ENCODE measurements at regions not wholly inside any gene's neighbourhood (a gene's known extent, or its start where the extent isn't known, plus 50 kb on each side); places are given as distances from the start of the nearest gene placed in this dataset.

- DNase-seq (ENCODE audit: low read depth, low spot score) = no peak
These were observed 526.1 kb upstream of the GBE1 start for GRCh38 chr3:82287562-82287961.

- DNase-seq (ENCODE audit: low read depth, low spot score) = no peak
These were observed 519.8 kb upstream of the GBE1 start for GRCh38 chr3:82281205-82281604.

GRCh38 chr3:82276992-82277391 lies 515.5 kb upstream of the GBE1 start:
- no peak for DNase-seq (ENCODE audit: low read depth, low spot score)

GRCh38 chr3:82274897-82275296 lies 513.5 kb upstream of the GBE1 start:
- no peak for DNase-seq (ENCODE audit: low read depth, low spot score)

- no peak for DNase-seq (ENCODE audit: low read depth, low spot score)
These were observed 504.3 kb upstream of the GBE1 start for GRCh38 chr3:82265747-82266146.

GRCh38 chr3:82262193-82262592 lies 500.7 kb upstream of the GBE1 start:
- no peak for DNase-seq (ENCODE audit: low read depth, low spot score)

GRCh38 chr3:82261637-82262036 lies 500.2 kb upstream of the GBE1 start:
- DNase-seq (ENCODE audit: low read depth, low spot score) = no peak

GRCh38 chr3:82261013-82261412 lies 499.6 kb upstream of the GBE1 start:
- no peak for DNase-seq (ENCODE audit: low read depth, low spot score)

GRCh38 chr3:82259994-82260393 lies 498.5 kb upstream of the GBE1 start:
- DNase-seq (ENCODE audit: low read depth, low spot score) = no peak

GRCh38 chr3:82240322-82240721 lies 478.9 kb upstream of the GBE1 start:
- no peak for DNase-seq (ENCODE audit: low read depth, low spot score)

- DNase-seq (ENCODE audit: low read depth, low spot score) = no peak
These were observed 474.8 kb upstream of the GBE1 start for GRCh38 chr3:82236257-82236656.

GRCh38 chr3:82229397-82229796 lies 468.0 kb upstream of the GBE1 start:
- DNase-seq (ENCODE audit: low read depth, low spot score) = no peak

- DNase-seq (ENCODE audit: low read depth, low spot score) = no peak
These were observed 463.2 kb upstream of the GBE1 start for GRCh38 chr3:82224661-82225060.

GRCh38 chr3:82222401-82222800 lies 461.0 kb upstream of the GBE1 start:
- no peak for DNase-seq (ENCODE audit: low read depth, low spot score)

- DNase-seq (ENCODE audit: low read depth, low spot score) = no peak
These were observed 456.1 kb upstream of the GBE1 start for GRCh38 chr3:82217571-82217970.

- no peak for DNase-seq (ENCODE audit: low read depth, low spot score)
These were observed 446.7 kb upstream of the GBE1 start for GRCh38 chr3:82208002-82208710.

- no peak for DNase-seq (ENCODE audit: low read depth, low spot score)
These were observed 440.8 kb upstream of the GBE1 start for GRCh38 chr3:82202269-82202668.

- no peak for DNase-seq (ENCODE audit: low read depth, low spot score)
These were observed 439.9 kb upstream of the GBE1 start for GRCh38 chr3:82201316-82201715.

GRCh38 chr3:82198009-82198408 lies 436.6 kb upstream of the GBE1 start:
- DNase-seq (ENCODE audit: low read depth, low spot score) = no peak

GRCh38 chr3:82196645-82197044 lies 435.2 kb upstream of the GBE1 start:
- no peak for DNase-seq (ENCODE audit: low read depth, low spot score)

GRCh38 chr3:82194870-82195269 lies 433.4 kb upstream of the GBE1 start:
- no peak for DNase-seq (ENCODE audit: low read depth, low spot score)

GRCh38 chr3:82186017-82186416 lies 424.6 kb upstream of the GBE1 start:
- no peak for DNase-seq (ENCODE audit: low read depth, low spot score)

GRCh38 chr3:82179291-82179690 lies 417.8 kb upstream of the GBE1 start:
- no peak for DNase-seq (ENCODE audit: low read depth, low spot score)

- DNase-seq (ENCODE audit: low read depth, low spot score) = no peak
These were observed 416.8 kb upstream of the GBE1 start for GRCh38 chr3:82178291-82178690.

Measured in ELF-1 (cell line).